ENCODE measurements at regions not wholly inside any gene's neighbourhood (a gene's known extent, or its start where the extent isn't known, plus 50 kb on each side); places are given as distances from the start of the nearest gene placed in this dataset.

DNA sequence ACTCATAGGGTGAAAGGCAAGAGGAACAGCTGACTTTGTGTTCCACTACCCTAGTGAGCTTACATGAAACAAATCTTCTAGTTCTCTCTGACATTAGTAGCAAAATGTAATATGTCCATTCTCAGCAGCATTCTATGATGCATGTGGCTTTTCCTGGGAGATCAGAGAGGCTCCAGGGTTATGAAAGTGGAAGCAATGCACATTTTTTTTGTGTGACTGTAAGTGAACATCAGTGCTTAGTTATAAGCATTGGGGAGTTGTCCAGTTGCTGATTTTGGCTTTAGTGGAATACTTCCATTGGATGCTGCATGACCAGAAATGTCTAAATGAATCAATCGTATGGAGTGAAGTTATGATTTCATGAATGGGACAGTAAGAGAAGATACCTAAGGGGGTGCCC is 255.9 kb downstream of the FAT3 start:
- no peaks in the 10 kb centered on the region for H3K27me3 Mint-ChIP-seq
- H3K9me3 Mint-ChIP-seq, result no peaks in the 10 kb centered on the region
- no peaks in the 10 kb centered on the region for H3K4me1 Mint-ChIP-seq
- H3K27ac Mint-ChIP-seq, result no peak overlapping the region
- H3K4me3 Mint-ChIP-seq, result no peak overlapping the region
- peaks cover 1% of the 10 kb centered on the region for H3K36me3 Mint-ChIP-seq

DNA sequence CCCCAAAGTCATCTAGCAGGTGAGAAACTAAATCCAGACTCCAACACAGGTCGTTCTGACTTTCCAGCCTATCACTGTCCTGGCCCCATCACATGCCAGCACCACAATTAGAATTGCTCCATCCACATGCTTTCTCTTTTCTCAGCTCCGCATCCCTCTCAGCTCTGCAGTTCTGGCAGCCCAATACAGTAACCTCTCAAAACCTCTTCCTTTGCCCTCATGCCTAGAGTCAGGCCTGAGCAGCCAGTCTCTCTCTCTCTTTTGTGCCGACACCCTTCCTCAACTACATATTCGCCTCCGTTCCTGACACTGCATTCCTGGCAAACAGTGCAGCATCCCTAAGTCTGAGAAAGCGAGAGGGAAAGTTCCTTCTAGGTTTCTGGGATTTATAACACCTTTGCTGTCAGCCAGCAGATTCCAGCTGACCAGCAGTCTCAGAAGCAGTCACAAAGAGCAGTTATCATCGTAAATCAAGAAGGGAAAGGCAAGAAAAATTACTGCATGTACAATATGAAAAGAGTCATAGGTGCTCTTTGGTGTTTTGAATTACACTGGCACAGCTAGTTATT is 258.0 kb downstream of the FAT3 start:
- Mint-ChIP-seq H3K36me3 (peaks cover 1% of the 10 kb centered on the region), H3K4me3 (no peak overlapping the region), H3K4me1 (no peaks in the 10 kb centered on the region), H3K27me3 (no peaks in the 10 kb centered on the region), H3K9me3 (no peaks in the 10 kb centered on the region), H3K27ac (no peak overlapping the region)

DNA sequence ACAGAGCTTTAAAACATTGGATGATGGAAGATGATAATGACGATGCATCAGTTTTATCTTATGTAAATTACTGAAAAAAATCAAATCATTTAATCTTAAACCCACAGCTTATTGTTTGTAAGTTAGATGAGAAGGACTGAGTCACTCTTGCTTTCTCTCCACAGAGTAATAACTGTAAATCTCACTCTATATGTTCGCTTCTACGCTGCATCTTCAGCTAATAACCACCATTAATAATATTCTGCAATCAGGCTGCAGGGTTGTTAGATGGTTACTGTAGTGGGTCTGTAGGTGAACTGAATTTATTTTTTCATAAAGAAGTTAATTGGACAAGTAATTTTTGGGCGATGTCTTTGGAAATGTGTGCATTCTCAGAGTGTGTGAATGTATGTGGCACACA is 260.0 kb downstream of the FAT3 start:
- no peaks in the 10 kb centered on the region for H3K27me3 Mint-ChIP-seq
- H3K9me3 Mint-ChIP-seq, result no peaks in the 10 kb centered on the region
- H3K27ac Mint-ChIP-seq, result no peak overlapping the region
- no peak overlapping the region for H3K4me3 Mint-ChIP-seq
- no peaks in the 10 kb centered on the region for H3K4me1 Mint-ChIP-seq
- H3K36me3 Mint-ChIP-seq, result no peaks in the 10 kb centered on the region

DNA sequence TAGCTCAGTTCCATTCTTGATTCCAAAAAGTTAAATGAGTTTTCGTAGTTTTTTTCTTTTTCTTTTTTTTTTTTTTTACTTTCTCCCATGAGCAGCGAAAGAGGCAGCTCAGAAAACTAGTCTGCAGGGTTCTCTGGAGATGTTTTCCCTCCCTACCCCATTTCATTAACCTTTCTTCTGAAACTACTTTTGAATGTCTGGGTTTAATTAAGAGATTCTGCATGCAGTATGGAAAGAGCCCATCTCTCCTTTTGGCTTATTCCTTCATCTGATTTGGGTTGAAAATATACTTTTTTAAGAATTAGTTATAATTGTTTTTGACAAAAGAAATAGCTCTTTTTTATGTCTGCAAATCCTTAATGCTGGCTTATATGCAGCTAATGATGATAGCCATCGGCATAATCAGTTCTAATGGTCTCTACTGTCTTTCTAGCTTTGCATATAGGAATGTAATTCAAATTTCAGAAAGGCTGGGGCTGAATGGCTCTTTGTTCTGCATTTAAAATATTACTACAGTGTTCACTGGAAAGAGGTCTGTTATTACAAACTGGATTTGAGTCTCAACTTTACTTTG is 265.3 kb downstream of the FAT3 start:
- no peaks in the 10 kb centered on the region for H3K36me3 Mint-ChIP-seq
- no peaks in the 10 kb centered on the region for H3K4me1 Mint-ChIP-seq
- peaks cover 0 to 2% (median 0%) of the 10 kb centered on the region in 3 donors for H3K9me3 Mint-ChIP-seq
- H3K27me3 Mint-ChIP-seq, result no peaks in the 10 kb centered on the region
- H3K27ac Mint-ChIP-seq, result no peak overlapping the region
- H3K4me3 Mint-ChIP-seq, result no peak overlapping the region

DNA sequence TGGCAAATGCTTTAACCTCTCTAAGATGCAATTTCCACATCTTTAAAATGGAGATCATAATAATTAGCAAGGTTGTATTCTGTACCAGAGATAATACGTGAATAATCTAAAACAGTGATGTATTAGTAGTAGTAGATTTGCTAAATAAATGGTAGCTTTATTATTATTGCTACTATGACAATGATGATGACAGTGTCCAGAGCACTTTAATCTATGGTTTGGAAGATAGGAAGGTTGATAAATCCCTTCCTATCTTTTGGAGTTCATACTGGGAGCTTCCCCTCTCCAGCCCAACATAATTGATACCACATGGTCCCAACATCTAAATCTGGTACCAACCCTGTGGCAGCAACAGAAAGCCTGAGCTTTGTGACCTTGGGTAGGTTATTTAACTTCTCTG is 267.8 kb downstream of the FAT3 start:
- Mint-ChIP-seq H3K9me3 (peaks cover 0 to 2% (median 2%) of the 10 kb centered on the region in 3 donors), H3K27ac (no peak overlapping the region), H3K36me3 (no peaks in the 10 kb centered on the region), H3K4me1 (no peaks in the 10 kb centered on the region), H3K4me3 (no peak overlapping the region), H3K27me3 (peaks cover 2% of the 10 kb centered on the region)

DNA sequence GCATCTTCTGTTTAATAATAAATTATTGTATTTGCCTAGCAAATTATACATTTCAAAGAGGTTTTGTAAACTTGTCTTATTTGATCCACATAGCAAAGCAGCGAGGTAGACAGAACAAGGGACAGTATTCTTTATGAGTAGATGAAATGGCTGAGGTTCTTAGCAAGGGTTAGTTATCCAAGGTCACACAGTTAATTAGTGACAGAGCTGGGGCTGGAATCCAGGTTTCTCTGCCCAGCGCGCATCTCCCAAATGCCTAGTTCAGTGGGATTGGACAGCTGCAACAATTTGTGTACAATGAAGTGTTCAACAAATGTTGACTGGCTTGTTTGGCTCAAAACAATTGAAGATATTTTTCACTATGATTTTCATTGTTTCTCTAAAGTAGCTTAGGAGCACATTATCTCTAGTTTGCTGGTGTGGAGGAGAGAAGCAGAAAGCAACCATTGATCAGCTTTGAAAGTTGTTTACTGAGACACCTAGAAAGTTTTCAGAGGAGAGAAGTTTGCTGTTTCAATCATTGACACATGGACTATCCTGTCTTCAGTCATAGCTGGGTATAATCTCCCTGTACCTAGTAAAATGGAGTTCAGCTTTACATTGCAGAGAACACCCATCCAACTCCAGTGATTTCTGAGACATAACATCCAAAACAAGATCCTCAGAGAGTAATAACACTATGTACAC is 270.6 kb downstream of the FAT3 start:
- peaks cover 2% of the 10 kb centered on the region for H3K27me3 Mint-ChIP-seq
- no peak overlapping the region for H3K27ac Mint-ChIP-seq
- H3K4me3 Mint-ChIP-seq, result no peak overlapping the region
- no peaks in the 10 kb centered on the region for H3K36me3 Mint-ChIP-seq
- peaks cover 0 to 2% (median 2%) of the 10 kb centered on the region in 3 donors for H3K9me3 Mint-ChIP-seq
- no peaks in the 10 kb centered on the region for H3K4me1 Mint-ChIP-seq

DNA sequence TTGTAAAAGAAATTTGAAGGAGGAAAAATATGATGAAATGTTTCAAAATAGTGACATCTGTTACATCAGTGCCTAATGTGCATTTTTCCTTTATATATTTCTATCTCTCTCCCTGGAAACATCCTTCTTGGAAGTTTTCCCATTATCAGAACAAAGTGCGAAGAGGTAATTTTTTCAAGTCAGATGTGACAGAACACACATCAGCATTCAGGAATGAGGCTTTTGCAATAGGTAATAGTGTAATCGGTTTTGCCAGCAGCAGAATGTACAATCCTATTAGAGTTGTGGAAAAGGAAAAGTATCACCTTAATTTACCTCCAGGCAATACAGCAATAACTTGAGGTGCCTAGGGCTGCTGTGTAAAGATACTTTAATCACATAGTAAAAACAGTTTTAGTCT is 275.8 kb downstream of the FAT3 start:
- Mint-ChIP-seq H3K4me3 (no peak overlapping the region), H3K9me3 (peaks cover 0 to 2% (median 0%) of the 10 kb centered on the region in 3 donors), H3K4me1 (no peaks in the 10 kb centered on the region), H3K27me3 (peaks cover 2% of the 10 kb centered on the region), H3K27ac (no peak overlapping the region), H3K36me3 (no peaks in the 10 kb centered on the region)

DNA sequence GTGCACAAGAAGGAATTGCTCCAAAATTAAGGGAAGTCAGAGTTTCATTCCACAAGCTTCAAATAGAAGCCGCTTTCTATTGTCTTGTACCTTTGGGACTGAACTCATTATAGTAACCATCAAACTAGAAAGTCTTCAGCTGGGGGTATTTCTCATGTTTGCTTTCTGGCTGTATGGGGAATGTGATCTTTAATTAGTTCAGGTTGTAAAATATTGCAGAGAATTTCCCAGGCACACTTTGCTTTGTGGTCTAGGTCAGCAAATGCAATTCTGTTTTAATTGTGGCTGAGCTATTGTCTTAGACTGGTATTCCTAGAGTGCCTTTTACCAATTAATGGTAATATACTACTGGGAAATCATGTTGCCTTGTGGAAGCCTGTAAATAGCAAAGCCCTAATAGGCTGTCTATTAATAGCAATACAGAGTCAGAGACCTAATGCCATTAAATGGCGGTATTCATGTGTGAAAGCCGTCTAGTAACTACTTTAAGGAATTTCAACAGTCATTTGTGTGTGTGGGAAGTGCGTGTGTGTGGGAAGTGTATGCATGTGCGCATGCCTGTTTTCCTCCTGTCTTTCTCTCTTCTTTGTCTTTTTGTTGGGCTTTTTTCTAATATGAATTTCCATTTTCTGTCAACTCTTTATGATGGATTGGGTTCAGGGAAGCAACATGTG is 276.6 kb downstream of the FAT3 start:
- Mint-ChIP-seq H3K9me3 (peaks cover 0 to 1% (median 0%) of the 10 kb centered on the region in 3 donors), H3K27me3 (peaks cover 2% of the 10 kb centered on the region), H3K4me1 (no peaks in the 10 kb centered on the region), H3K36me3 (no peaks in the 10 kb centered on the region), H3K27ac (no peak overlapping the region), H3K4me3 (no peak overlapping the region)

DNA sequence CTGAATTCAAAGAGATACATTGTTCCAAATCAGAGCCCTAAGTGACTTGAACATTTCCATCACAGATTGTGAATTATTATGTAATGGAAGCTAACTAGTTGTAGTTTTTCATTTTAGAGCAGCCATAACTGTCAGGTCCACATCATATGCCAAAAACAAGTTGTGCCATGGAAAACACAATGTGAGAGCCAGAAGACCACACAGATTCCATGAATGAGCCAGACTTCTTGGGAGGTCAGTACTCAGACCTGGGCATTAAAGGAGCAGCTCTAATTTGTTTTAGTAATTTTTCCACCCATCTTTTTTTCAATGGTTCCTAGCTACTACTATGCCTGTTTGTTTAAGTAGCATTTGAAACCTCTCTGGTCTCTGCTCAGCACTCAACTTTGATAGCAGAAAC is 279.4 kb downstream of the FAT3 start:
- Mint-ChIP-seq H3K36me3 (no peaks in the 10 kb centered on the region), H3K27me3 (no peaks in the 10 kb centered on the region), H3K4me3 (no peak overlapping the region), H3K4me1 (no peaks in the 10 kb centered on the region), H3K9me3 (no peaks in the 10 kb centered on the region), H3K27ac (no peak overlapping the region)

DNA sequence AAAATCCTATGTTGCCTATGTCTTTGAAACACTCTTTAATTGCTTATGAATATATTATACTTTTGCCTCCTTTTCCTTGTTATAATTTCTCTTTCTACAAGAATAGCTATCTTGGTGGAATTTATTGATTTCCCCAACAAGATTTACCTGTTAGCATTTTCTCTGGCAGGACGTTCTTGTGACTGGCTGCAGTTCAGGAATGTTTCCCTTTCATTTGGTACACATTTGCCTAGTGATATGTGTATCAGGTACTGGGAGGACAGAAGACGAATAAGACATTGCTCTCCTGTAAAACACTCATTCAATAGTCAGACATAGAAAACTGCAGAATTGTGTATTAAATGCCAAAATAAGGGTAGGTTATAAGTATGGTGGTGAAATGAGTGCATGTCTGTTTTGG is 279.9 kb downstream of the FAT3 start:
- Mint-ChIP-seq H3K27me3 (no peaks in the 10 kb centered on the region), H3K9me3 (no peaks in the 10 kb centered on the region), H3K4me3 (no peak overlapping the region), H3K27ac (no peak overlapping the region), H3K36me3 (no peaks in the 10 kb centered on the region), H3K4me1 (no peaks in the 10 kb centered on the region)

DNA sequence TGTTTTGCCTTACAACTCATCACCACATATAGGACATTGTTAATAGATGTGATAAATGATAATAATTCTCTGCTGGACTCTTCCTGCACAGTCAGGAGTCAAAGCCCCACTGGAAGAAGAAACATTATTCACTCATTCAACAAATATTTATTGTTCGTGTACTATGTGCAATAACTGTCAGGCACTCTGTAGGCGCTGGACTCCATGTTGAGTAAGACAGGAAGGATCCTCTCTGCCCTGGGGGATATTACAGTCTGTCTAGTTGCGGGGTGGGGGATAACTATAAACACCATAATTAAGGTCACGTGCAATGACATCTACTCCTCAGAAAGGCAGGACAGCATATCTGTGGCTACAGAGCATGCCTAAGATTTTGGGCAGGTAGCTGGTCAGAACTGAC is 281.1 kb downstream of the FAT3 start:
- Mint-ChIP-seq H3K36me3 (no peaks in the 10 kb centered on the region), H3K9me3 (no peaks in the 10 kb centered on the region), H3K4me1 (no peaks in the 10 kb centered on the region), H3K27me3 (no peaks in the 10 kb centered on the region), H3K4me3 (no peak overlapping the region), H3K27ac (no peak overlapping the region)

DNA sequence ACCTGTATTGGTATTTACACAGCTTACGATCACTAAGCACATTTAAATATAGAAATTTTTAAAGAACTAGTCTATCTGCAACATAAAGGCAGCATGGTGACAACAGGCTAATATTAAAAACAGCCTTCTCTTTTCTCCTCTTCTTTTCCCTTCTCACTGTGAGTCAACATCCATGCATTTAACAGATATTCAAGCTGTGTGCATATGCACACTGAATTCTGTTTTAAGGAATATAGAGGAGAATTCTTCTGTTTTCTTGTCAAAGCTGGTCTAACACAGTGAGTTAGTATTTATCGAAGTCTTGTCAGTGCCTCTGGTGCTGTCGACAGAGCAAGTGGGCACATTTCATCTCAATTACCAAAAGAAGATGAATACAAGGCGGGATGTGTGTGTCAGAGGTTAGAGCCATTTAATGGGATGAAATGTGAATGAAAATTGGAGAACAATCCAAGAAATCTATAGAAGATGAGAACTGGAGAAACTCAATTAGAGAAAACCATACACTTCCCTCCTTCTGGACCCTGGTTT is 282.3 kb downstream of the FAT3 start:
- Mint-ChIP-seq H3K9me3 (peaks cover 0 to 2% (median 2%) of the 10 kb centered on the region in 3 donors), H3K27ac (no peak overlapping the region), H3K4me1 (no peaks in the 10 kb centered on the region), H3K36me3 (no peaks in the 10 kb centered on the region), H3K27me3 (no peaks in the 10 kb centered on the region), H3K4me3 (no peak overlapping the region)

DNA sequence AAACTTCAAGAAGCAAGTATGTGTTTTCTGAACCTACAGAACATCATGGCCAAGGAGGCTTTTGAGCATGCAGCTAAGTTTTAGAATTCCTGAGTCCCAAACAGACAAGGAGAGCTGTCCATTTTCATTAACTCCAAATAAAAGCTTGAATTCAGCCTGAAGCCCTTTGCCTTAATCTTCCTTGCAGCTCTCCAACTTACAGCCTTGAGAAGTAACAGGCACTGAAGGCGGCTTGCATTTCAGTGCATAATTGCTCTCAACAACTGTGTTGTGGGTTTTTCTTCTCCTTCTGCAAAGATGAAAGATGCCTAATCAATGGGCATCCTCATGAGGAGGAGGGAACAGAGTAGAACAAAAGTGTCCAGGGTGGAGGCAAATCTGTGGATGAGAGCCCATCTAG is 286.0 kb downstream of the FAT3 start:
- Mint-ChIP-seq H3K36me3 (no peaks in the 10 kb centered on the region), H3K4me1 (no peaks in the 10 kb centered on the region), H3K4me3 (no peak overlapping the region), H3K27ac (no peak overlapping the region), H3K9me3 (peaks cover under 1 to 2% (median 2%) of the 10 kb centered on the region in 3 donors), H3K27me3 (no peaks in the 10 kb centered on the region)

DNA sequence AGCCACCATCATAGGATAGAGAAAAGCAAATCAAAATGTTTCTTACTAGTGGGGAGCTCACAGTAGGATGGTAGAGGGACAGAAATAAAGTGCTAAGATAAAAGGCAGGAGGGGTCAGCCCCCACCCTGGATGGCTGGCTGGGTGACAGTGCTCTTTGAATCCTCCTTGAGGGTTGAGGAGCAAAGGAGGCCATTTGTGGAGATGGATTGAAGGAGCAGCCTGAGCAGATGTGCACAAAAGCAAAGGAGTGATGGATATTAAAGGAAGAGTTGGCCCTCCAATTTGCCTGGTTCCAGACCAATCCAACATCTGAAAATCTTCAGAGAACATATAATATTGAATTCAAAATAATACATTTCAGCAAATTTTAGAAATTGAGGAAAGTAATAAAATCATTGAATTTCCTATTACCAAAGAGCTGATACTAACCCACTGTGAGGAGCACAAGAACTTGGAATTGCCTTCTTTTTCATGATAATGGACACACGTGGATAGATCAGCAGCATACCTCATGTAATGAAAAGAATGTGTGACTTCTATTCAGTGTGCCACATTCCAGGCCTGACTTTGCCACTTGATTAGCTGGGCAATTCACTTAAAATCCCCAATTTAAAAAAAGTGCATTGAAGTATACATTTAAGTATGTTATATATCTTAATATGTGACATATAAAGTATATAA is 287.0 kb downstream of the FAT3 start:
- no peak overlapping the region for H3K27ac Mint-ChIP-seq
- H3K4me1 Mint-ChIP-seq, result no peaks in the 10 kb centered on the region
- no peaks in the 10 kb centered on the region for H3K27me3 Mint-ChIP-seq
- peaks cover 2 to 4% (median 3%) of the 10 kb centered on the region in 3 donors for H3K9me3 Mint-ChIP-seq
- no peaks in the 10 kb centered on the region for H3K36me3 Mint-ChIP-seq
- no peak overlapping the region for H3K4me3 Mint-ChIP-seq

DNA sequence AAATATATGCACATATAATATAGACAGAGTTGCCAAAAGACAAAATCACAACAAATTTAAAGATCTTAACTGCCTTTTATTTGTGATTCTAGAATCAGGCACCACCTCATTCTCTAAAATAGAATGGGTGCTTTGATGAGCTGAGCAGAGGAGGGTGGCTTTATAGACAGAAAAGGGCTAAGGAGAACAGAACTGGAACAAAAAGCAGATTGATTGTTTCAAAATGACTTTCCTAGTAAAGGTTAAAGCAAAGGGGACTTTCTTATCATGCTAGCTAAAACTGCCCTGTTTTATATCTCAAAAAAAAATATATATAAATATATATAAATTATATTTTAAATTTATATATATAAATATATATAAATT is 287.6 kb downstream of the FAT3 start:
- H3K9me3 Mint-ChIP-seq, result peaks cover 2 to 4% (median 3%) of the 10 kb centered on the region in 3 donors
- H3K4me3 Mint-ChIP-seq, result no peak overlapping the region
- no peaks in the 10 kb centered on the region for H3K4me1 Mint-ChIP-seq
- no peaks in the 10 kb centered on the region for H3K27me3 Mint-ChIP-seq
- H3K27ac Mint-ChIP-seq, result no peak overlapping the region
- H3K36me3 Mint-ChIP-seq, result no peaks in the 10 kb centered on the region
